ENCODE measurements at regions not wholly inside any gene's neighbourhood (a gene's known extent, or its start where the extent isn't known, plus 50 kb on each side); places are given as distances from the start of the nearest gene placed in this dataset.

- no peak for DNase-seq
- no TSS peak for BruUV-seq (replicated peaks)
These were observed 70.1 kb upstream of the PTGFR start for GRCh38 chr1:78420688-78421087.

GRCh38 chr1:78424720-78425119 lies 66.1 kb upstream of the PTGFR start:
- no peaks in the 10 kb centered on the region for H3K79me2 ChIP-seq (ENCODE audit: low read depth)
- intact Hi-C loops (cut with micrococcal nuclease; ENCODE audit: unreplicated experiment): no loop called here
- TF ChIP-seq EZH2 (IDR thresholded peaks at IDR 0.05; ENCODE audit: low read depth): no peak
- TF ChIP-seq CTCF (conservative IDR thresholded peaks at IDR 0.05): no peak
- H3F3A ChIP-seq (ENCODE audit: insufficient read depth, low read depth): no peaks in the 10 kb centered on the region
- ChIA-PET CTCF (no interaction called here), POLR2A (ENCODE audit: unreplicated experiment) (no interaction called here)
- no peak overlapping the region for H3K4me2 ChIP-seq
- no peaks in the 10 kb centered on the region for H4K20me1 ChIP-seq (ENCODE audit: insufficient read depth)
- no peaks in the 10 kb centered on the region for H3K9me3 ChIP-seq (ENCODE audit: insufficient read depth, low read depth)
- BruUV-seq (replicated peaks): no TSS peak
- H3K4me3 ChIP-seq: no peak overlapping the region
- H3K36me3 ChIP-seq (ENCODE audit: low read depth): no peaks in the 10 kb centered on the region
- H3K4me1 ChIP-seq (replicated peaks; ENCODE audit: insufficient read depth): no peaks in the 10 kb centered on the region
- H3K27ac ChIP-seq: no peak overlapping the region
- H2AFZ ChIP-seq: no peak overlapping the region
- DNase-seq: no peak
- no peaks in the 10 kb centered on the region for H3K27me3 ChIP-seq (ENCODE audit: insufficient read depth, low read depth)
- no peaks in the 10 kb centered on the region for H3K9me2 ChIP-seq (ENCODE audit: insufficient read depth)

More at GRCh38 chr1:78420688-78421087, 70.1 kb upstream of the PTGFR start:
- H3K9me2 ChIP-seq (ENCODE audit: insufficient read depth): no peaks in the 10 kb centered on the region
- H4K20me1 ChIP-seq (ENCODE audit: insufficient read depth): no peaks in the 10 kb centered on the region
- no peaks in the 10 kb centered on the region for H3K36me3 ChIP-seq (ENCODE audit: low read depth)
- no peaks in the 10 kb centered on the region for H3K9me3 ChIP-seq (ENCODE audit: insufficient read depth, low read depth)
- H3F3A ChIP-seq (ENCODE audit: insufficient read depth, low read depth): no peaks in the 10 kb centered on the region
- intact Hi-C loops (cut with micrococcal nuclease; ENCODE audit: unreplicated experiment): no loop called here
- no peak overlapping the region for H3K27ac ChIP-seq
- H3K4me3 ChIP-seq: no peak overlapping the region
- no peak overlapping the region for H2AFZ ChIP-seq
- TF ChIP-seq CTCF (conservative IDR thresholded peaks at IDR 0.05) (no peak), EZH2 (IDR thresholded peaks at IDR 0.05; ENCODE audit: low read depth) (no peak)
- CTCF ChIA-PET: no interaction called here
- POLR2A ChIA-PET (ENCODE audit: unreplicated experiment): no interaction called here
- H3K4me1 ChIP-seq (replicated peaks; ENCODE audit: insufficient read depth): no peaks in the 10 kb centered on the region
- no peaks in the 10 kb centered on the region for H3K27me3 ChIP-seq (ENCODE audit: insufficient read depth, low read depth)
- no peak overlapping the region for H3K4me2 ChIP-seq
- no peaks in the 10 kb centered on the region for H3K79me2 ChIP-seq (ENCODE audit: low read depth)

GRCh38 chr1:78426408-78426807 lies 64.4 kb upstream of the PTGFR start:
- no peak for TF ChIP-seq CTCF (conservative IDR thresholded peaks at IDR 0.05)
- no peak for TF ChIP-seq EZH2 (IDR thresholded peaks at IDR 0.05; ENCODE audit: low read depth)
- no peak overlapping the region for H3K4me3 ChIP-seq
- no peaks in the 10 kb centered on the region for H3K27me3 ChIP-seq (ENCODE audit: insufficient read depth, low read depth)
- no peaks in the 10 kb centered on the region for H3K79me2 ChIP-seq (ENCODE audit: low read depth)
- no peaks in the 10 kb centered on the region for H3K9me2 ChIP-seq (ENCODE audit: insufficient read depth)
- H3K9me3 ChIP-seq (ENCODE audit: insufficient read depth, low read depth): no peaks in the 10 kb centered on the region
- H3K4me2 ChIP-seq: no peak overlapping the region
- intact Hi-C loops (cut with micrococcal nuclease; ENCODE audit: unreplicated experiment): no loop called here
- no peaks in the 10 kb centered on the region for H4K20me1 ChIP-seq (ENCODE audit: insufficient read depth)
- H3K27ac ChIP-seq: no peak overlapping the region
- no peak for DNase-seq
- ChIA-PET CTCF (no interaction called here), POLR2A (ENCODE audit: unreplicated experiment) (interaction anchor here (0.6 kb wide), 1 partner anchor 91 kb away, joined by 4 read pairs; no protein-coding TSS in a partner anchor)
- H3K36me3 ChIP-seq (ENCODE audit: low read depth): no peaks in the 10 kb centered on the region
- H2AFZ ChIP-seq: no peak overlapping the region
- H3K4me1 ChIP-seq (replicated peaks; ENCODE audit: insufficient read depth): no peaks in the 10 kb centered on the region
- BruUV-seq (replicated peaks): no TSS peak
- no peaks in the 10 kb centered on the region for H3F3A ChIP-seq (ENCODE audit: insufficient read depth, low read depth)

All from PC-9 (cell line).